Sigmoid colon (tissue), 6 donors: ENCODE measurements at regions not wholly inside any gene's neighbourhood (a gene's known extent, or its start where the extent isn't known, plus 50 kb on each side); places are given as distances from the start of the nearest gene placed in this dataset.

Source experiments
- DNase-seq: peaks from one replicate; pipeline ENCODE4 v3.0.0-alpha.2; 2019
- H3K27ac ChIP-seq, 4 donors: fragments of 200-600 bp; sonication (generic); one replicate each; pipeline ENCODE4 v1.5.1; 2016 to 2019; ENCODE audit warnings: mild to moderate bottlenecking in 1 of 4
- H3K27me3 ChIP-seq, 3 donors: fragments of 200-600 bp; sonication (generic); one replicate each; pipeline ENCODE4 v1.5.1; 2019; ENCODE audit warnings: mild to moderate bottlenecking in 1 of 3
- H3K36me3 ChIP-seq, 4 donors: fragments of 200-600 bp; sonication (generic); one replicate each; pipeline ENCODE4 v1.5.1; 2016 to 2019
- H3K4me1 ChIP-seq, 4 donors: fragments of 200-600 bp; sonication (generic); one replicate each; pipeline ENCODE4 v1.5.1; 2017 to 2019
- H3K4me3 ChIP-seq, 4 donors: fragments of 200-600 bp; sonication (generic); one replicate each; pipeline ENCODE4 v1.5.1; 2017 to 2019; ENCODE audit warnings: mild to moderate bottlenecking in 2 of 4, moderate library complexity in 1 of 4
- H3K9me3 ChIP-seq, 4 donors: fragments of 200-600 bp in 3 of 4; sonication (generic) in 3 of 4; one replicate each; pipeline versions ENCODE4 v1.5.1 to v1.6.1; 2013 to 2019
- CTCF ChIP-seq, 4 experiments: fragments of 450-650 bp in 3 of 4; fragments of 200-600 bp in 1 of 4; IDR thresholded peaks; one replicate each; pipeline ENCODE4 v1.5.1; 2016 to 2019; ENCODE audit warnings: antibody characterized with exemption in 4 of 4, mild to moderate bottlenecking in 3 of 4, moderate library complexity in 2 of 4
- EP300 ChIP-seq, 4 donors: sonication (generic); formaldehyde crosslinking; IDR thresholded peaks; one replicate each; pipeline ENCODE4 v1.6.1; 2017; ENCODE audit warnings: antibody characterized with exemption in 4 of 4
- POLR2A ChIP-seq, 2 donors: fragments of 450-650 bp; IDR thresholded peaks; one replicate each; pipeline ENCODE4 v1.6.1; 2016; ENCODE audit warnings: antibody characterized with exemption in 2 of 2, mild to moderate bottlenecking in 2 of 2, moderate library complexity in 2 of 2
- POLR2AphosphoS5 ChIP-seq, 4 donors: sonication (generic); formaldehyde crosslinking; IDR thresholded peaks; one replicate each; pipeline ENCODE4 v1.6.1; 2017; ENCODE audit warnings: antibody characterized with exemption in 4 of 4
- WGBS, 2 donors: extraction: QIAGEN DNeasy Blood & Tissue Kit; methylation state at CpG; one replicate each; pipeline ENCODE4 v1.1.7; 2013; 5-methylcytosine and 5-hydroxymethylcytosine counted together
- intact Hi-C: fragments of 100-400 bp; cut with DNase I; formaldehyde crosslinking; loops from one replicate; pipeline ENCODE4 v1.15.1; 2023
- donor health status: healthy with polysubstance abuse.
- donor health status: healthy.

GRCh38 chr20:63095718-63096654 is 89.2 kb upstream of the BHLHE23 start:
- Histone ChIP-seq H3K36me3 (no peaks in the 10 kb centered on the region), H3K4me1 (no peaks in the 10 kb centered on the region), H3K27ac (no peak overlapping the region), H3K27me3 (peaks cover 0 to 86% (median 41%) of the 10 kb centered on the region in 3 donors), H3K9me3 (no peaks in the 10 kb centered on the region), H3K4me3 (no peak overlapping the region)
- TF ChIP-seq POLR2A (IDR thresholded peaks at IDR 0.05), result no peak
- no peak for TF ChIP-seq POLR2AphosphoS5 (IDR thresholded peaks at IDR 0.05)
- no peak for TF ChIP-seq EP300 (IDR thresholded peaks at IDR 0.05)
- no peak for TF ChIP-seq CTCF (IDR thresholded peaks at IDR 0.05)
- peak; percentile 57 for DNase-seq
- intact Hi-C loops, result no loop called here
- WGBS, 2 donors, result 36 to 65% methylated on average over 21 of the region's 21 CpGs

DNA sequence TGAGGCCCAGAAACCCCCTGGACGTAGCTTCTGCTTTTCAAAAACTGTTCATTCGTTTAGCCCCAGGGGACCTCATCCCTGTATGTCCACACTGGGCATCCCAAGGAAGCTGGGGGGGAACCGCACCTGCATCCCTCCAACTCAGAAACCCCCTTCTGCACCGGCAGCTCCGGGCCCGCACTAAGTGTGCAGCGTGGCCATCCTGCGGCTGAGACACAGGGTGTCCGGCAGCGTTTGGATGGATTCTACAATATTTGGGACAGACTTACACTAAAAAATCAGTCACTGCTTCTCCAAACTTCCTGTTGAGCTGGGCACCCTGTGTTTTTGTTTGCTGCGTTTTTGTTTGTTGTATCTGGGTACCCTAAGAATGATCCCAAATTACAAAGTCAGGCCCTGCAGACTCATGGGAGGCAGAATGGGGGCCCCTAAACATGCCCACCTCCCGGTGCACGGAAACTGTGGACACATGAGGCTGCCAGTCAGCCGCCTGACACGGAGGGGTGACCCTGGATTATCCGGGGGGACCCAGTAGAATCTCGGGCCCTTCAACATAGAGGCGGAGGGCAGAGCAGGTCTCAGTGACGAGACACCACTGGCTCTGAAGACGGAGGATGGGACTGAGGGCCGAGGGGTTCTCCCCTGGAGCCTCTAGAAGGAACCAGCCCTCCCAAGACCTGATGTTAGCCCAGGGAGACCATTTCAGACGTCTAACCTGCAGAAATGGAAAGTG is 88.2 kb upstream of the BHLHE23 start:
- no peak for DNase-seq
- no peaks in the 10 kb centered on the region for H3K9me3 ChIP-seq
- H3K27ac ChIP-seq, result no peak overlapping the region
- peaks cover 0 to 82% (median 39%) of the 10 kb centered on the region in 3 donors for H3K27me3 ChIP-seq
- no peak overlapping the region for H3K4me3 ChIP-seq
- H3K4me1 ChIP-seq, result no peaks in the 10 kb centered on the region
- H3K36me3 ChIP-seq, result no peaks in the 10 kb centered on the region
- intact Hi-C loops, result no loop called here
- TF ChIP-seq CTCF (IDR thresholded peaks at IDR 0.05), result no peak
- no peak for TF ChIP-seq POLR2AphosphoS5 (IDR thresholded peaks at IDR 0.05)
- no peak for TF ChIP-seq EP300 (IDR thresholded peaks at IDR 0.05)
- no peak for TF ChIP-seq POLR2A (IDR thresholded peaks at IDR 0.05)
- WGBS, 2 donors, result 80% methylated on average over 22 of the region's 22 CpGs

DNA sequence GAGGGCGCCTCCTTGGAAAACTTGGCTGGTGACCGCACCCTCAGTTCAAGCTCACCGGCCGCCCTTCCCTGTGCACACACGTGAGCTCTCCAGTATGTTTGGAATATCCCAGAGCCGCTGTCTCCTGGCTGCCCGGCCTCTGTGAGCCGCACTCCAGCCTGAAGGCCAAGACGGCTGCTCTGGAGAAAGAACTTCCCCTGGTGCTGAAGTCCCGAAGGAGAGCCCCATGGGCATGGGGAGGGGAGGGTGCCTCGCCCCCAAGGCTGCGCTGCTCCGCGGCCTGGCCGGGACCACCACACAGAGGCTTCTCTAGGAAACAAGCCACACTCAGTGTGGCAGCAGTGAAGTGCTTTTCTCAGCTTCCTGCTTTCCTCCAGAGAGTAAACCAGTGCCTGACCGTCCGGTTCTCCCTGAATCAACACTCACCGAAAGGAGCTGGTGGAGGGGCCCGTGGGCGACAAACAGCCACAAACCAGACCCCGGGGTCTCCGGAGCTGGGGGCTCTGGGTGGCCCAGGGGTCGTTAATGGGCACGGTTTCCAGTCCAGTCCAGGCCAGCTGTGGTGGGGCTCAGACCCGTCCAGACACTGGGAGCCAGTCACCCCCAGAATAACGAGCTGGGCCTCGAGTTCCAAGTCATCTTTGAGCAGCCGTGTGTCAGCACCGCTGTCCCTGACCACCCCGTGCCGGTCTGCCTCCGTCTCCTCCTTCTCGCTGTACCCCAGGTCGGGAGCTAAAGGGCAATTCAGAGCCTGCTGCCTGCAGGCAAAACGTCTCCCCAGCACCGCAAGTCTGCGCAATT is 87.4 kb upstream of the BHLHE23 start:
- 64 to 68% methylated on average over 23 to 37 of the region's 37 CpGs for WGBS, 2 donors
- TF ChIP-seq POLR2AphosphoS5 (IDR thresholded peaks at IDR 0.05), result no peak
- TF ChIP-seq CTCF (IDR thresholded peaks at IDR 0.05), result no peak
- TF ChIP-seq EP300 (IDR thresholded peaks at IDR 0.05), result no peak
- TF ChIP-seq POLR2A (IDR thresholded peaks at IDR 0.05), result no peak
- peaks cover 0 to 82% (median 34%) of the 10 kb centered on the region in 3 donors for H3K27me3 ChIP-seq
- intact Hi-C loops, result no loop called here
- H3K4me3 ChIP-seq, result no peak overlapping the region
- H3K9me3 ChIP-seq, result no peaks in the 10 kb centered on the region
- peak; percentile 54 for DNase-seq
- no peak overlapping the region for H3K27ac ChIP-seq
- H3K4me1 ChIP-seq, result no peaks in the 10 kb centered on the region
- H3K36me3 ChIP-seq, result no peaks in the 10 kb centered on the region

DNA sequence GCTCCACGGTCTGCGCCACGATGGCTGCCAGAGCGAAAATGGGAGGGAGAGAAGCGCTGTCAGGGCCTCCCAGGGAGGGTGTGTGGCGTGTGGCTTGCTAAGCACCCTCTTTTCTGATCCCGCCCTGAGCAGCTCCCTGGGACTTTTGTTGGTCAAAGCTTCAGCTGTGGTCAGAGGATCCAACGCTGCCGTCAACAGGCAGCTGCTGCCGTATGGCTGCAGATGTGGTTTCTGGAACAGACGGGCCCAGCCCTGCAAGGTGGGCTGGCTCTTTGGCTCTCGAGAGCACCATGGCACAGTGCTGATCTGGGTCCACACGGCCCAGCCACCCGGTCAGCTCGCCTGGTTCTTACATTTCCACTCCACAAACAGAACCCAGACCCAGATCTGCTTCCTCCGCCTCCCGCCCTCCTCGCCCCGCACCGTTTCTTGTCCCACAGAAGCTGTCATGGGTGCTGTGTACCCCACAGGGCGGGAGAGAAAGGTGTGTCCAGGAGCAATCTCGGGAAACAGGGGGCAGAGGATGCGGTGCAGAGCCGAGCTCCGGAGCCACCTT is 86.0 kb upstream of the BHLHE23 start:
- Histone ChIP-seq H3K4me1 (no peaks in the 10 kb centered on the region), H3K9me3 (no peaks in the 10 kb centered on the region), H3K4me3 (no peak overlapping the region), H3K27ac (no peak overlapping the region), H3K36me3 (no peaks in the 10 kb centered on the region), H3K27me3 (peaks cover 0 to 83% (median 34%) of the 10 kb centered on the region in 3 donors)
- 76 to 77% methylated on average over 25 of the region's 25 CpGs for WGBS, 2 donors
- TF ChIP-seq CTCF (IDR thresholded peaks at IDR 0.05) (no peak), POLR2A (IDR thresholded peaks at IDR 0.05) (no peak), EP300 (IDR thresholded peaks at IDR 0.05) (no peak), POLR2AphosphoS5 (IDR thresholded peaks at IDR 0.05) (no peak)
- DNase-seq, result peak; percentile 33
- intact Hi-C loops, result no loop called here
